Adrenal gland (tissue), 9 donors: ENCODE measurements at regions not wholly inside any gene's neighbourhood (a gene's known extent, or its start where the extent isn't known, plus 50 kb on each side); places are given as distances from the start of the nearest gene placed in this dataset.

Experiments used
- DNase-seq, 7 donors: peaks; one replicate each; pipeline ENCODE4 v3.0.0-alpha.2; 2019 to 2020
- H3K27ac ChIP-seq, 5 donors: fragments of 200-600 bp; sonication (generic) in 4 of 5; 1 replicate in 3 of 5; 2 replicates in 2 of 5; pipeline versions ENCODE4 v1.5.1 to v1.8.0; 2016 to 2020; ENCODE audit warnings: mild to moderate bottlenecking in 1 of 5
- H3K27me3 ChIP-seq: fragments of 200-600 bp; 2 replicates; pipeline ENCODE4 v1.8.0; 2021
- H3K36me3 ChIP-seq, 2 donors: fragments of 200-600 bp; replicated peaks in 1 of 2; 1 replicate in 1 of 2; 2 replicates in 1 of 2; pipeline versions ENCODE4 v1.5.1 to v1.8.0; 2018 to 2022
- H3K4me1 ChIP-seq, 2 donors: fragments of 200-600 bp; replicated peaks in 1 of 2; 1 replicate in 1 of 2; 2 replicates in 1 of 2; pipeline versions ENCODE4 v1.5.1 to v1.8.0; 2018 to 2021
- H3K4me3 ChIP-seq, 4 donors: fragments of 200-600 bp; sonication (generic) in 3 of 4; one replicate each; pipeline ENCODE4 v1.5.1; 2016 to 2018
- H3K9me3 ChIP-seq, 3 donors: fragments of 200-600 bp; sonication (generic) in 1 of 3; replicated peaks in 1 of 3; 1 replicate in 2 of 3; 2 replicates in 1 of 3; pipeline versions ENCODE4 v1.5.1 to v1.8.0; 2016 to 2021
- CTCF ChIP-seq, 6 experiments: fragments of 450-650 bp in 4 of 6; fragments of 200-600 bp in 2 of 6; sonication (generic) in 1 of 6; IDR thresholded peaks; 1 replicate in 5 of 6; 2 replicates in 1 of 6; pipeline versions ENCODE4 v1.5.1 to v1.8.0; 2016 to 2021; ENCODE audit warnings: antibody characterized with exemption in 6 of 6, mild to moderate bottlenecking in 2 of 6, moderate library complexity in 1 of 6
- POLR2A ChIP-seq, 2 donors: fragments of 450-650 bp; IDR thresholded peaks; one replicate each; pipeline ENCODE4 v1.6.1; 2017; ENCODE audit warnings: antibody characterized with exemption in 2 of 2, mild to moderate bottlenecking in 2 of 2, moderate library complexity in 1 of 2
- WGBS, 4 donors: extraction: QIAGEN DNeasy Blood & Tissue Kit in 2 of 4; methylation state at CpG; one replicate each; pipeline versions ENCODE4 v1.1.5 to v1.1.7; 2013 to 2017; 5-methylcytosine and 5-hydroxymethylcytosine counted together
- intact Hi-C, 2 donors: fragments of 100-400 bp; cut with DNase I; formaldehyde crosslinking; loops; one replicate each; pipeline versions ENCODE4 v1.14.1 to v1.15.0; 2022 to 2023
- donor health status: healthy with polysubstance abuse.
- donor health status: Bipolar disorder and iron deficiency.
- donor health status: DM: yes; HTN: yes; CAD: no.
- donor health status: DM: no; HTN: no; CAD: no.
- donor health status: DM: no; HTN: no; CAD: no.

GRCh38 chr15:93362821-93363220 lies 273.8 kb upstream of the RGMA start:
- DNase-seq, result no peak
- WGBS, 4 donors, result 24 to 29% (median 25%) methylated on average over 8 of the region's 8 CpGs
- no peaks in the 10 kb centered on the region for H3K27me3 ChIP-seq

GRCh38 chr15:93362203-93362602 lies 273.2 kb upstream of the RGMA start:
- H3K27ac ChIP-seq, result no peak overlapping the region
- no peaks in the 10 kb centered on the region for H3K4me1 ChIP-seq
- no peaks in the 10 kb centered on the region for H3K36me3 ChIP-seq
- 4 to 21% (median 15%) methylated on average over 2 to 3 of the region's 3 CpGs for WGBS, 4 donors
- H3K9me3 ChIP-seq, result no peaks in the 10 kb centered on the region
- DNase-seq, result no peak
- H3K27me3 ChIP-seq, result no peaks in the 10 kb centered on the region
- intact Hi-C loops, result no loop called here
- TF ChIP-seq CTCF (IDR thresholded peaks at IDR 0.05) (no peak), POLR2A (IDR thresholded peaks at IDR 0.05) (no peak)
- no peak overlapping the region for H3K4me3 ChIP-seq

More at GRCh38 chr15:93362821-93363220, 273.8 kb upstream of the RGMA start:
- intact Hi-C loops, result no loop called here
- H3K27ac ChIP-seq, result no peak overlapping the region
- no peak for TF ChIP-seq CTCF (IDR thresholded peaks at IDR 0.05)
- H3K4me3 ChIP-seq, result no peak overlapping the region
- H3K4me1 ChIP-seq, result no peaks in the 10 kb centered on the region
- H3K9me3 ChIP-seq, result no peaks in the 10 kb centered on the region
- H3K36me3 ChIP-seq, result no peaks in the 10 kb centered on the region

- no peaks in the 10 kb centered on the region for H3K4me1 ChIP-seq
- whole genome bisulfite sequencing, 4 donors, result 50 to 55% (median 51%) methylated on average over 5 of the region's 5 CpGs
- H3K36me3 ChIP-seq, result no peaks in the 10 kb centered on the region
- intact Hi-C loops, result no loop called here
- DNase-seq, result no peak
- H3K27ac ChIP-seq, result no peak overlapping the region
- TF ChIP-seq POLR2A (IDR thresholded peaks at IDR 0.05), result no peak
- TF ChIP-seq CTCF (IDR thresholded peaks at IDR 0.05), result no peak
- H3K27me3 ChIP-seq, result no peaks in the 10 kb centered on the region
- no peak overlapping the region for H3K4me3 ChIP-seq
- no peaks in the 10 kb centered on the region for H3K9me3 ChIP-seq
These were observed 272.7 kb upstream of the RGMA start for GRCh38 chr15:93361703-93362102.

GRCh38 chr15:93360976-93361375 lies 272.0 kb upstream of the RGMA start:
- intact Hi-C loops, result no loop called here
- Histone ChIP-seq H3K36me3 (no peaks in the 10 kb centered on the region), H3K9me3 (no peaks in the 10 kb centered on the region), H3K4me1 (no peaks in the 10 kb centered on the region), H3K27ac (no peak overlapping the region), H3K27me3 (no peaks in the 10 kb centered on the region), H3K4me3 (no peak overlapping the region)
- no peak for DNase-seq
- WGBS, 4 donors, result 64 to 82% (median 71%) methylated on average over 2 of the region's 2 CpGs
- TF ChIP-seq POLR2A (IDR thresholded peaks at IDR 0.05) (no peak), CTCF (IDR thresholded peaks at IDR 0.05) (no peak)
